PC-3 (cell line): ENCODE measurements at regions not wholly inside any gene's neighbourhood (a gene's known extent, or its start where the extent isn't known, plus 50 kb on each side); places are given as distances from the start of the nearest gene placed in this dataset.

Source experiments
- ATAC-seq: fragments of 200-7000 bp; cut with Tn5 transposase; 2 replicates; pipeline ENCODE4 v1.9.1; 2020; ENCODE audit warnings: mild to moderate bottlenecking, moderate library complexity
- BruUV-seq: library from RNA; stranded (reverse); fragments of 400-500 nt; replicated peaks from 2 replicates; lab custom pipeline; 2021; lab: Mats Ljungman, UMichigan
- CTCF ChIA-PET: fragments of 300-600 bp; sonication (Branson Sonifier 250); formaldehyde crosslinking; loops from one replicate; lab custom pipeline; 2022; ENCODE audit warnings: antibody characterized with exemption; lab: Charles Lee
- POLR2A ChIA-PET: fragments of 300-600 bp; sonication (Branson Sonifier 250); formaldehyde crosslinking; loops from one replicate; lab custom pipeline; 2022; ENCODE audit warnings: antibody characterized with exemption; ENCODE audit not compliant: unreplicated experiment; lab: Charles Lee
- DNase-seq: peaks from one replicate; pipeline ENCODE4 v3.0.0-alpha.2; 2015
- H2AFZ ChIP-seq: fragments of 300-600 bp; sonication (generic); 2 replicates; pipeline ENCODE4 v1.6.0; 2016; ENCODE audit warnings: antibody characterized with exemption, low read length
- H3F3A ChIP-seq: fragments of 300-600 bp; sonication (generic); one replicate; pipeline ENCODE4 v1.6.0; 2017; ENCODE audit warnings: antibody characterized with exemption, low read length, control low read depth, mild to moderate bottlenecking; ENCODE audit not compliant: unreplicated experiment
- H3K27ac ChIP-seq: fragments of 300-600 bp; sonication (generic); 2 replicates; pipeline ENCODE4 v1.5.1; 2016; ENCODE audit warnings: mild to moderate bottlenecking, low read length
- H3K27me3 ChIP-seq: fragments of 300-600 bp; sonication (generic); 2 replicates; pipeline ENCODE4 v1.6.1; 2016; ENCODE audit warnings: low read length, mixed read lengths
- H3K36me3 ChIP-seq: fragments of 300-600 bp; sonication (generic); 2 replicates; pipeline ENCODE4 v1.6.1; 2016; ENCODE audit warnings: low read depth, mixed run types, low read length, mixed read lengths
- H3K4me1 ChIP-seq: fragments of 300-600 bp; sonication (generic); 2 replicates; pipeline ENCODE4 v1.5.1; 2016; ENCODE audit warnings: low read length; ENCODE audit not compliant: insufficient read depth
- H3K4me2 ChIP-seq: fragments of 300-600 bp; sonication (generic); 2 replicates; pipeline ENCODE4 v1.6.0; 2016; ENCODE audit warnings: low read length
- H3K4me3 ChIP-seq: fragments of 300-600 bp; sonication (generic); 2 replicates; pipeline ENCODE4 v1.5.1; 2016; ENCODE audit warnings: mild to moderate bottlenecking, low read length, mixed read lengths
- H3K79me2 ChIP-seq: fragments of 300-600 bp; sonication (generic); 2 replicates; pipeline ENCODE4 v1.6.1; 2017; ENCODE audit warnings: low read length, mixed read lengths
- H3K9ac ChIP-seq: fragments of 300-600 bp; sonication (generic); 2 replicates; pipeline ENCODE4 v1.6.0; 2016; ENCODE audit warnings: mild to moderate bottlenecking, low read length
- H3K9me2 ChIP-seq: fragments of 300-600 bp; sonication (generic); replicated peaks from 2 replicates; pipeline ENCODE4 v1.6.1; 2016; ENCODE audit warnings: mixed run types, low read length, mixed read lengths
- H3K9me3 ChIP-seq: fragments of 300-600 bp; sonication (generic); 2 replicates; pipeline ENCODE4 v1.6.1; 2016; ENCODE audit warnings: low read length, mixed read lengths
- H4K20me1 ChIP-seq: fragments of 300-600 bp; sonication (generic); 2 replicates; pipeline ENCODE4 v1.6.1; 2016; ENCODE audit warnings: low read length, mixed read lengths
- EZH2 ChIP-seq: fragments of 300-600 bp; sonication (generic); IDR thresholded peaks from one replicate; pipeline ENCODE4 v1.6.1; 2017; ENCODE audit warnings: antibody characterized with exemption, mild to moderate bottlenecking, low read length; ENCODE audit not compliant: unreplicated experiment
- EZH2phosphoT487 ChIP-seq: fragments of 300-600 bp; sonication (generic); IDR thresholded peaks from 2 replicates; pipeline ENCODE4 v1.6.1; 2018; ENCODE audit warnings: mild to moderate bottlenecking, antibody characterized with exemption, low read length, borderline replicate concordance
- intact Hi-C: fragments of 100-400 bp; cut with micrococcal nuclease; formaldehyde crosslinking; loops from 2 replicates; pipeline ENCODE4 v1.9.0; 2023
- TF ChIP-seq, protein P1 (sequence below): fragments of 300-600 bp; sonication (generic); conservative IDR thresholded peaks from 2 replicates; pipeline ENCODE4 v1.5.1; 2017; ENCODE audit warnings: antibody characterized with exemption, low read depth, mild to moderate bottlenecking, low read length

GRCh38 chr14:89576145-89576927 is 159.3 kb upstream of the FOXN3 start:
- Histone ChIP-seq H3K27ac (no peak overlapping the region), H3K9ac (no peak overlapping the region), H3F3A (no peaks in the 10 kb centered on the region), H3K9me2 (no peaks in the 10 kb centered on the region), H3K79me2 (no peaks in the 10 kb centered on the region), H3K4me2 (no peak overlapping the region), H3K9me3 (no peaks in the 10 kb centered on the region), H3K27me3 (no peaks in the 10 kb centered on the region), H3K36me3 (no peaks in the 10 kb centered on the region), H3K4me3 (no peak overlapping the region), H3K4me1 (peaks cover 12% of the 10 kb centered on the region; the same call in 1 of the 2 replicates), H4K20me1 (no peaks in the 10 kb centered on the region), H2AFZ (no peak overlapping the region)
- no TSS peak for BruUV-seq
- no peak for TF ChIP-seq EZH2
- TF ChIP-seq EZH2phosphoT487 = no peak
- TF ChIP-seq, protein P1, sequence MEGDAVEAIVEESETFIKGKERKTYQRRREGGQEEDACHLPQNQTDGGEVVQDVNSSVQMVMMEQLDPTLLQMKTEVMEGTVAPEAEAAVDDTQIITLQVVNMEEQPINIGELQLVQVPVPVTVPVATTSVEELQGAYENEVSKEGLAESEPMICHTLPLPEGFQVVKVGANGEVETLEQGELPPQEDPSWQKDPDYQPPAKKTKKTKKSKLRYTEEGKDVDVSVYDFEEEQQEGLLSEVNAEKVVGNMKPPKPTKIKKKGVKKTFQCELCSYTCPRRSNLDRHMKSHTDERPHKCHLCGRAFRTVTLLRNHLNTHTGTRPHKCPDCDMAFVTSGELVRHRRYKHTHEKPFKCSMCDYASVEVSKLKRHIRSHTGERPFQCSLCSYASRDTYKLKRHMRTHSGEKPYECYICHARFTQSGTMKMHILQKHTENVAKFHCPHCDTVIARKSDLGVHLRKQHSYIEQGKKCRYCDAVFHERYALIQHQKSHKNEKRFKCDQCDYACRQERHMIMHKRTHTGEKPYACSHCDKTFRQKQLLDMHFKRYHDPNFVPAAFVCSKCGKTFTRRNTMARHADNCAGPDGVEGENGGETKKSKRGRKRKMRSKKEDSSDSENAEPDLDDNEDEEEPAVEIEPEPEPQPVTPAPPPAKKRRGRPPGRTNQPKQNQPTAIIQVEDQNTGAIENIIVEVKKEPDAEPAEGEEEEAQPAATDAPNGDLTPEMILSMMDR = no peak
- no peak for DNase-seq
- POLR2A ChIA-PET = no interaction called here
- no peak for ATAC-seq
- CTCF ChIA-PET = no interaction called here
- intact Hi-C loops = loop anchor here (10.0 kb wide), 1 partner anchor 308 kb away; no protein-coding TSS in a partner anchor

DNA sequence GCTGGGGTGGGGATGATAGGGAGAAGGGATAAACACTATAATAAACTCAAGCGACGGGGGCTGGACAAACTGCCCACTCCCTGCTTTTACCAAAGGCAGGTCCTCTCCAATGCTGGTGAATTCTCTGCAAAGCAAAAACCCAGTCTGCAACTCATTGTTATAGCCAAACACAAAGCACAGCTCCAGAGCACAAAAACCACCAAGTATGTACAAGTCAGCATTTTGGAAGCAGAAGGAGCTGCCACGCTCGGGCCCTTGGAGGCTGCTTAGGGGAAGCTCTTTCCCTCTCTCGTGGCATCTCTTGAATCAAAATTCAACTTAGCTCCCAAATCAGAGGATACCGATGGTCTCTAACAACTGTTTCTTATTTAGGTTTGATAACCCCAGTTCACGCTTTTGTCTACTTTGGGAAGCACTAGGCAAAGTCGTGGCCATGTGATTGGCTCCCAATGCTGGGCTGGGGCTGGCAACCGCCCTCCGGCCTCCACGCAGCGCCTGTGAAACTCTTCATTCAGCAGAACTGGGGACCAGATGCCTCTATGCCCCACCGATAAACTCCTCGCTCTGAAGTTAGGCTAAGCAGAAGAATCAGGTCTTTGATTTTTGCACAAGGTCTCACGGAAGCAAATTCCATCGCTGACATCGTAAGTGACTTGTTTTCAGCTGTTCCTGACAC is 158.5 kb upstream of the FOXN3 start:
- Histone ChIP-seq H3K4me3 (no peak overlapping the region), H3K27ac (no peak overlapping the region), H3F3A (no peaks in the 10 kb centered on the region), H3K27me3 (no peaks in the 10 kb centered on the region), H3K79me2 (no peaks in the 10 kb centered on the region), H3K9me2 (no peaks in the 10 kb centered on the region), H3K4me2 (no peak overlapping the region), H2AFZ (no peak overlapping the region), H3K9ac (no peak overlapping the region), H3K4me1 (peaks cover 12% of the 10 kb centered on the region; the same call in 1 of the 2 replicates), H3K9me3 (no peaks in the 10 kb centered on the region), H4K20me1 (no peaks in the 10 kb centered on the region), H3K36me3 (no peaks in the 10 kb centered on the region)
- intact Hi-C loops = loop anchor here (10.0 kb wide), 1 partner anchor 309 kb away; no protein-coding TSS in a partner anchor
- ChIA-PET CTCF (no interaction called here), POLR2A (no interaction called here)
- TF ChIP-seq, protein P1 = no peak
- TF ChIP-seq EZH2 (no peak), EZH2phosphoT487 (no peak)
- no TSS peak for BruUV-seq
- ATAC-seq (no peak), DNase-seq (no peak)
